HG02870 (cell line): ENCODE measurements at regions not wholly inside any gene's neighbourhood (a gene's known extent, or its start where the extent isn't known, plus 50 kb on each side); places are given as distances from the start of the nearest gene placed in this dataset.
"Not testable (repeated sequence)": the region's sequence is repeated elsewhere in the genome, so short reads cannot be mapped to it uniquely, and the experiment has no call there.

Source experiments
- ATAC-seq: cut with Tn5 transposase; IDR thresholded peaks from one replicate; pipeline ENCODE4 v1.9.1; 2021; ENCODE audit warnings: mild to moderate bottlenecking, moderate library complexity; ENCODE audit not compliant: unreplicated experiment

DNA sequence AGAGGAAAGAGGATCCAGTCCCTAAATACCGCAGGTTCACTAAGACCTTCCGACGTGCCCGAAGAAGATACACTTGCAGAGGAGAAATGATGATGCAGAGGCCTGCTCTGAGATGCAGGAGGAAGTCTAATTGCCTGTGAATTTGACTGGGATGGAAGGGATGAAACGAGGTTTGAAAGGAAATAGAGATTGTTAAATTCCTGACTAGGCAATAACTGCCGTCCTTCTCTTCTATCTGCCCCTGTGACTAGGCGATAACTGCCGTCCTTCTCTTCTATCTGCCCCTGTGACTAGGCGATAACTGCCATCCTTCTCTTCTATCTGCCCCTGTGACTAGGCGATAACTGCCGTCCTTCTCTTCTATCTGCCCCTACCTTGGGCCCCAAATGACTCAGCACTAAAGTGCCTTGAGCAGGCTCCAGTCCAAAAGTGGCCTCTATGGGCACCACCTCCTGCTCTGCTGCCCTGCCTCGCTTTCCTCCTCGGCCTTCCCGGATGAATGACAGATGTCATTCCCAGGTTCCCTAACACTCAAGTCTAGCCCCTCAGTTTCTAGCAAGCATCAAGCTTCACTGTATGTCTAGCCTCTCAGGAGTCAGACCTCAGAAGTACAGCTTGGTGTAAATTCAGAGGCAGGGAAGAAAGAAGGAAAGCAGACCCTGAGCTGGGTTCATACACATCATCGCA, 189.1 kb downstream of the FOXD4L6 start:
- not testable (repeated sequence) for ATAC-seq

DNA sequence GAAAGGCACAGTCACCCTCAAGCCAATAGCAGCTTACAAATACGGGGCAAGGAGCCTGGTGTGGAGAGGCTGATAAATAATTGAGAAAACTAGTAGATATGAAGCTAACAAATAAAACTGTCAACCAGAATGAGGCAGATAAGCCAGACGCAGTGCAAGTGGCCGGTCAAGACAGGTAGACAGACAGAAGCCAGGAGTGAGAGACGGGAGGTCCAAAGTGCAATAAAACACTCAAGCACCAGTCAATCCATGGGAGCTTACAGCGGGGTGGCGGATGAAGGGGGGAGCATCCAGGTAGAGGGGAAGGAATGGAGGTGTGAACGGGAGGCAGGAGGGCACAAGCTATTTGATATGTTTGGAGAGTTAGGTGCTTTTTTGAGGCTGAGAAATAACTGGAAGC, 193.1 kb downstream of the FOXD4L6 start:
- no peak for ATAC-seq

DNA sequence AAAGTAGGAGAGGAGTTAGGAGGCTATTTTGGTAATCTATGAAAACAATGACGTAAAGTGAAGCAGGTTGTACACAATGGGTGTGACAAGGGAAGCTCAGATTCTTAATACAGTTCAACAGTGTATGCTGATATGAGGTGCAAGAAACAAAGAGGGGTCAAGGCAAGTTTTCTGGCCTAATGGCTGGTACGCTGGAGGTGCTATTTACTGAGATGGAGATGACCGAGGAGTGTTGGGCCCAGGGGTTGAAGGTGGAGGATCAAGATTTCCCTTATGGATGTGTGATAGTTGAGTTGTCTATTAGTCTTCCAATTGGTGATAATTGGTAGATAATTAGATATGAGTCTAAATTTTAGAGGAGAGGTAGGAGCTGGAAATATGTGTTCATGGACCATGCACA, 194.0 kb downstream of the FOXD4L6 start:
- not testable (repeated sequence) for ATAC-seq

DNA sequence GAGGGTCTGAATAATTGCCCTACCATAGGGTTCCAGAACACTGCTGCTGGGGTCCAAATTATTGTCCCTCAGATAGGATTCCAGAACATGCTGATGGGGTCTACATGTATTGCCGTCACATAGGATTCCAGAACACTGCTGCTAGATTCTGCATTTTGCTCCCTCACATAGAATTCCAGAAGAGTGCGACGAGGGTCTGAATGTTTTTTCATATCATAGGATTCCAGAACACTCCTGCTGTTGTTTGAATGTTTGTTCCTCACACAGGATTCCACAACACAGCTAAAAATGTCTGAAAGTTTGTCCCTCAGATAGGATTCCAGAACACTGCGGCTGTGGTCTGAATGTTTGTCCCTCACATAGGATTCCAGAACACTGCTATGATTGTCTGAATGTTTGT, 198.1 kb downstream of the FOXD4L6 start:
- not testable (repeated sequence) for ATAC-seq

DNA sequence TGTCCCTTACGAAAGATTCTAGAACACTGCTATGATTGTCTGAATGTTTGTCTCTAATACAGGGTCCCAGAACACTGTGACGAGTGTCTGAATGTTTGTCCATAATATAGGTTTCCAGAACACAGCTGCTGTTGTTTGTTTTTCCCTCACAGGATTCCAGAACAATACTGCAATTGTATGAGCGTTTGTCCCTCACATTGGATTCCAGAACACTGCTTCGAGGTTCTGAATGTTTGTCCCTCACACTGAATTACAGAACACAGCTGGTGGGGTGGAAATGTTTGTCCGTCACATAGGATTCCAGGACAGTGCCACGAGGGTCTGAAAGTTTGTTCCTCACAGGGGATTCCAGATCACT, 199.0 kb downstream of the FOXD4L6 start:
- ATAC-seq, result not testable (repeated sequence)

DNA sequence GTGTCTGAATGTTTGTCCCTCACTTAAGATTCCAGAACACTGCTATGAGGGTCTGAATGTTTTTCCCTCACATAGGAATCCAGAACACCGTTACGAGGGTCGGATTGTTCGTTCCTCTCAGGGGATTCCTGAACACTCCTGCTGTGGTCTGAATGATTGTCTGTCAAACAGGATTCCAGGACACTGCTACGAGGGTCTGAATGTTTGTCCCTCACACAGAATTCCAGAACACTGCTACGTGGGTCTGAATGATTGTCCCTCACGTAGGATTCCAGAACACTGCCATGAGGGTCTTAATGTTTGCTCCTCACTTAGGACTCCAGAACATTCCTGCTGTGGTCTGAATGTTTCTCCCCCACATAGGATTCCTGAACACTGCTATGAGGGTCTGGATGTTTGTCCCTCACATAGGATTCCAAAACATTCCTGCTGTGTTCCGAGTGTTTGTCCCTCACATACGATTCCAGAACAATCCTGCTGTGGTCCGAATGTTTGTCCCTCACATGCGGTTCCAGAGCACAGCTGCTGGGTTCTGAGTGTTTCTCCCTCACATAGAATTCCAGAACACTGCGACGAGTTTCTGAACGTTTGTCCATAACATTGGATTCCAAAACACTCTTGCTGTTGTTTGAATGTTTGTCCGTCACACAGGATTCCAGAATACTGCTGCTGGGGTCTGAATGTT, 199.5 kb downstream of the FOXD4L6 start:
- no peak for ATAC-seq

DNA sequence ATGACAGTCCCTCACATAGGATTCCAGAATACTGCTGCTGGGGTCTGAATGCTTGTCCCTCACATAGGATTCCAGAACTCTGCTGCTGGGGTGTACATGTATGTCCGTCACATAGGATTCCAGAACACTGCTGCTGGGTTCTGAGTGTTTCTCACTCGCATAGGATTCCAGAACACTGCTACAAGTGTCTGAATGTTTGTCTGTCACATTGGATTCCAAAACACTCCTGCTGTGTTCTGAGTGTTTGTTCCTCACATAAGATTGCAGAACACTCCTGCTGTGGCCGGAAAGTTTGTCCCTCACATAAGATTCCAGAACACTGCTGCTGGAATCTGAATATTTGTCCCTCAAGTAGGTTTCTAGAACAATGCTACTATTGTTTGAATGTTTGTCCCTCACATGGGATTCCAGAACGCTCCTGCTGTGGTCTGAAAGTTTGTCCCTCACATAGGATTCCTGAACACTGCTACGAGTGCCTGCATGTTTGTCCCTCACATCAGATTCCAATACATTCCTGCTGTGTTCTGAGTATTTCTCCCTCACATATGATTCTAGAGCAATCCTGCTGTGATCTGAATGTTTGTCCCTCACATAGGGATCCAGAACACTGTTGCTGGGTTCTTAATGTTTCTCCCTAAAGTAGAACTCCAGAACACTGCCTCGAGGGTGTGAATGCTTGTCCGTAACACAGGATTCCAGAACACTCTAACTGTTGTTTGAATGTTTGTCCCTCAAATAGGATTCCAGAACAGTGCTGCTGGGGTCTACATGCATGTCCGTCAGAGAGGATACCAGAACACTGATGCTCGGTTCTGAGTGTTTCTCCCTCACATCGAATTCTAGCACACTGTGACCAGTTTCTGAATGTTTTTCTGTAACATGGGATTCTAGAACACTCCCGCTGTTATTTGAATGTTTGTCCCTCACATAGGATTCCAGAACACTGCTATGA, 200.4 kb downstream of the FOXD4L6 start:
- ATAC-seq, result no peak

DNA sequence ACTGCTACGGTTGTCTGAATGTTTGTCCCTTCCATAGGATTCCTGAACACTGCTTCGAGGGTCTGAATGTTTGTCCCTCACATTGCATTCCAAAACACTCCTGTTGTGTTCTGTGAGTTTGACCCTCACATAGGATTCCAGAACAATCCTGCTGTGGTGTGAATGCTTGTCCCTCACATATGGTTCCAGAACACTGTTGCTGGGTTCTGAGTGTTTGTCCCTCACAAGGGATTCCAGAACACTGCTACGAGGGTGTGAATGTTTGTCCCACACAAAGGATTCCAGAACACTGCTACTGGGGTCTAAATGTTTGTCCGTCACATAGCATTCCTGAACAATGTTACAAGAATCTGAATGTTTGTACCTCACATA, 201.2 kb downstream of the FOXD4L6 start:
- no peak for ATAC-seq

DNA sequence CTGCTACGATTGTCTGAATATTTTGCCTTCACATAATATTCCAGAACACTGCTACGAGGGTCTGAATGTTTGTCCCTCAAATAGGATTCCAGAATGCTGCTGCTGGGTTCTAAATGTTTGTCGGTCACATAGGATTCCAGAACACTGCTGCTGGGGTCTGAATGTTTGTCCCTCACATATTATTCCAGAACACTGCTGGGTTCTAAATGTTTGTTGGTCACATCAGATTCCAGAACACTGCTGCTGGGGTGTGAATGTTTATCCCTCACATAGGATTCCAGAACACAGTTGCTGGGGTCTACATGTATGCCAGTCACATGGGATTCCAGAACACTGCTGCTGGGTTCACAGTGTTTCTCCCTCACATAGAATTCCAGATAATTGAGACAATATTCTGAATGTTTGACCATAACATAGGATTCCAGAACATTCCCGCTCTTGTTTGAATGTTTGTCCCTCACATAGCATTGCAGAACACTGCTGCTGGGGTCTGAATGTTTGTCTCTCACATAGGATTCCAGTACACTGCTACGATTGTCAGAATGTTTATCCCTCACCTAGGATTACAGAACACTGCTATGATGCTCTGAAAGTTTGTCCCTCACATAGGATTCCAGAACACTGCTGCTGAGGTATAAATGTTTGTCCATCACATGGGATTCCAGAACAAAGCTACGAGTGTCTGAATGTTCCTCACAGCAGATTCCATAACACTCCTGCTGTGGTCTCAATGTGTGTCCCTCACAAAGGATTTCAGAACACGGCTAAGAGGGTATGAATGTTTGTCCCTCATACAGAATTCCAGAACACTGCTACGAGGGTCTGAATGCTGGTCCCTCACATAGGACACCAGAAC, 201.8 kb downstream of the FOXD4L6 start:
- ATAC-seq, result no peak

DNA sequence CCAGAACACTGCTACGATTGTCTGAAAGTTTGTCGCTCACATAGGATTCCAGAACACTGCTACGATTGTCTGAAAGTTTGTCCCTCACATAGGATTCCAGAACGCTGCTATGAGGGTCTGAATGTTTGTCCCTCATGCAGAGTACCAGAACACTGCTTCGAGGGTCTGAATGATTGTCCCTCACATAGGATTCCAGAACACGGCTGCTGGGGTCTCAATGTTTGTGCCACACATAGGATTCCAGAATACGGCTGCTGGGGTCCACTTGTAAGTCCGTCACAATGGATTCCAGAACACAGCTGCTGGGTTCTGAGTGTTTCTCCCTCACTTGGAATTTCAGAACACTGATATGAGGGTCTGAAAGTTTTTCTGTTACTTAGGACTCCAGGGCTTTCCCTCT, 203.3 kb downstream of the FOXD4L6 start:
- ATAC-seq, result no peak

DNA sequence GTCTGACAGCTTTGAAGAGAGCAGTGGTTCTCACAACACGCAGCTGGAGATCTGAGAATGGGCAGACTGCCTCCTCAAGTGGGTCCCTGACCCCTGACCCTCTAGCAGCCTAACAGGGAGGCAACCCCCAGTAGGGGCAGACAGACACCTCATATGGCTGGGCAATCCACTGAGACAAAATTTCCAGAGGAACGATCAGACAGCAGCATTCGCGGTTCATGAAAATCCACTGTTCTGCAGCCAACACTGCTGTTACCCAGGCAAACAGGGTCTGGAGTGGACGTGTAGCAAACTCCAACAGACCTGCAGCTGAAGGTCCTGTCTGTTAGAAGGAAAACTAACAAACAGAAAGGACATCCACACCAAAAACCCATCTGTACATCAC, 212.1 kb downstream of the FOXD4L6 start:
- ATAC-seq, result not testable (repeated sequence)

DNA sequence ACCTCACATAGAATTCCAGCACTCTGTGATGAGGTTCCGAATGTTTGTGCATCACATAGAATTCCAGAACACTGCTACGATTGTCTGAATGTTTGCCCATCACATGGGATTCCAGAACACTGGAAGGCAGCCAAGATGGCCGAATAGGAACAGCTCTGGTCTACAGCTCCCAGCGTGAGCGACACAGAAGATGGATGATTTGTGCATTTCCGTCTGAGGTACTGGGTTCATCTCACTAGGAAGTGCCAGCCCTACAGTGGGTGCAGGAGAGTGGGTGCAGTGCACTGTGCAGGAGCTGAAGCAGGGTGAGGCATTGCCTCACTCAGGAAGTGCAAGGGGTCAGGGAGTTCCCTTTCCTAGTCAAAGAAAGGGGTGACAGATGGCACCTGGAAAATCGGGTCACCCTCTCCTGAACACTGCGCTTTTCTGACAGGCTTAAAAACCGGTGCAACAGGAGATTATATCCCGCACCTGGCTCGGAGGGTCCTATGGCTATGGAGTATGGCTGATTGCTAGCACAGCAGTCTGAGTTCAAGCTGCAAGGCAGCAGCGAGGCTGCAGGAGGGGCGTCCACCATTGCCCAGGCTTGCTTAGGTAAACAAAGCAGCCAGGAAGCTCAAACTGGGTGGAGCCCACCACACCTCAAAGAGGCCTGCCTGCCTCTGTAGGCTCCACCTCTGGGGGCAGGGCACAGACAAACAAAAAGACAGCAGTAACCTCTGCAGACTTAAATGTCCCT, 212.7 kb downstream of the FOXD4L6 start:
- not testable (repeated sequence) for ATAC-seq

DNA sequence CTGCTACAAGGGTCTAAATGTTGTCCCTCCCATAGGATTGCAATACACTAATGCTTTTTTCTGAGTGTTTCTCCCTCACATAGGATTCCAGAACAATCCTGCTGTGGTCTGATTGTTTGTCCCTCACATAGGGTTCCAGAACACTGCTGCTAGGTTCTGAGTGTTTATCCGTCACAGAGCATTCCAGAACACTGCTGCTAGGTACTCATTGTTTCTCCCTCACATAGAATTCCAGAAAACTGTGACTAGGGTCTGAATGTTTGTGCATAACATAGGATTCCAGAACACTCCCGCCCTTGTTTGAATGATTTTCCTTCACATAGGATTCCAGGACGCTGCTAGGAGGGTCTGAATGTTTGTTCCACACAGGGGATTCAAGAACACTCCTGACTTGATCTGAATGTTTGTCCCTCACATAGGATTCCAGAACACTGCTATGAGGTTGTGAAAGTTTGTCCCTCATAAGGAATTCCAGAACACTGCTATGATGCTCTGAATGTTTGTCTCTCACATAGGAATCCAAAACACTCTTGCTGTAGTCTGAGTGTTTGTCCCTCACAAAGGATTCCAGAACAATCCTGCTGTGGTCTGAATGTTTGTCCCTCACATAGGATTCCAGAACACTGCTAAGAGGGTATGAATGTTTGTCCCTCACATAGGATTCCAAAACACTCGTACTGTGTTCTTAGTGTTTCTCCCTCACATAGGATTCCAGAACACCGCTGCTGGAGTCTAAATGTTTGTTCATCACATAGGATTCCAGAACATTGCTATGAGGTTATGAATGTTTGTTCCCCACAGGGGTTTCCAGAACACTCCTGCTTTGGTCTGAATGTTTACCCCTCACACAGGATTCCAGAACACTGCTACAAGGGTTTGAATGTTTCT, 213.5 kb downstream of the FOXD4L6 start:
- no peak for ATAC-seq

DNA sequence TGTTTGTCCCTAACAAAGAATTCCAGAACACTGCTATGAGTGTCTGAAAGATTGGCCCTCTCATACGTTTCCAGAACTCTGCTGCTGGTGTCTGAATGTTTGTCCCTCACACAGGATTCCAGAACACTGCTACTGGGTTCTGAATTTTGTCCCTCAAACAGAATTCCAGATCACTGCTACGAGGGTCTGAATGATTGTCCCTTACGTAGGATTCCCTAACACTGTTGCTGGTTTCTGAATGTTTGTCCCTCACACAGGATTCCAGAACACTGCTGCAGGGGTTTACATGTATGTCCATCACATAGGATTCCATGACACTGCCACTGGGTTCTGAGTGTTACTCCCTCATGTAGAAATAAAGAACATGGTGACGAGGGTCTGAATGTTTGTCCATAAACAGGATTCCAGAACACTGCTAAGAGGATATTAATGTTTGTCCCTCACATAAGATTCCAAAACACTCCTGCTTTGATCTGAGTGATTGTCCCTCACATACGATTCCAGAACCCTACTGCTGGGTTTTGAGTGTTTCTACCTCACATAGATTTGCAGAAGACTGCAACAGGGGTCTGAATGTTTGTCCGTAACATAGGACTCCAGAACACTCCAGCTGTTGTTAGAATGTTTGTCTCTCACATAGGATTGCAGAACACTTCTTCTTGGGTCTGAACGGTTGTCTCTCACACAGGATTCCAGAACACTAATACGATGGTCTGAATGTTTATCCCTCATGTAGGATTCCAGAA, 214.4 kb downstream of the FOXD4L6 start:
- no peak for ATAC-seq

DNA sequence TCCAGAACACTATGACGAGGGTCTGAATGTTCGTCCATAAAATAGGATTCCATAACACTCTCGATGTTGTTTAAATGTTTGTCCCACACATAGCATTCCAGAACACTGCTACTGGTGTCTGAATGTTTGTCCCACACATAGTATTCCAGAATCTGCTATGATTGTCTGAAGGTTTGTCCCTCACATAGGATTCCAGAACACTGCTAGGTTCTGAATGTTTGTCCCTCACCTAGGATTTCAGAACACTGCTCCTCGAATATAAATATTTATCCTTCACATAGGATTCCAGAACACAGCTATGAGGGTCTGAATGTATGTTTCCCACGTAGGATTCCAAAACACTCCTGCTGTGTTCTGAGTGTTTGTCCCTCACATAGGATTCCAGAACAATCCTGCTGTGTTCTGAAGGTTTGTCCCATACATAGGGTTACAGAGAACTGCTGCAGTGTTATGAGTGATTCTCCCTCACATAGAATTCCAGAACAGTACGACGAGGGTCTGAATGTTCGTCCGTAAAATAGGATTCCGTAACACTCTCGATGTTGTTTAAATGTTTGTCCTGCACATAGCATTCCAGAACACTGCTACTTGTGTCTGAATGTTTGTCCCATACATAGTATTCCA, 215.3 kb downstream of the FOXD4L6 start:
- ATAC-seq, result no peak

DNA sequence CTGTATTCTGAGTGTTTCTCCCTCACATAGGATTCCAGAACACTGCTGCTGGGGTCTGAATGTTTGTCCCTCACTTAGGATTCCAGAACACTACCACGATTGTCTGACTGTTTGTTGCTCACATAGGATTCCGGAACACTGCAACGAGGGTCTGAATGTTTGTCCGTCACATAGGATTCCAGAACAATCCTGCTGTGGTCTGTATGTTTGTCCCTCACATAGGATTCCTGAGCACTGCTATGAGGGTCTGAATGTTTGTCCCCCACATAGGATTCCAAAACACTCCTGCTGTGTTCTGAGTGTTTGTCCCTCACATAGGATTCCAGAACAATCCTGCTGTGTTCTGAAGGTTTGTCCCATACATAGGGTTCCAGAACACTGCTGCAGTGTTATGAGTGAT, 215.8 kb downstream of the FOXD4L6 start:
- not testable (repeated sequence) for ATAC-seq

DNA sequence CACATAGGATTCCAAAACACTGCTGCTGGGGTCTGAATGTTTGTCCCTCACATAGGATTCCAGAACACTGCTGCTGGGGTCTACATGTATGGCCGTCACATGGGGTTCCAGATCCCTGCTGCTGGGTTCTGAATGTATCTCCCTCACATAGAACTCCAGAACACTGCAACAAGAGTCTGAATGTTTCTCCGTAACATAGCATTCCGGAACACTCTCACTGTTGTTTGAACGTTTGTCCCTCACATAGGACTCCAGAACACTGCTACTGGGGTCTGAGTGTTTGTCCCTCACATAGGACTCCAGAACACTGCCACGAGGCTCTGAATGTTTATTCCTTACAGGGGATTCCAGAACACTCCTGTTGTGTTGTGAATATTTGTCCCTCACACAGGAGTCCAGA, 216.8 kb downstream of the FOXD4L6 start:
- no peak for ATAC-seq

DNA sequence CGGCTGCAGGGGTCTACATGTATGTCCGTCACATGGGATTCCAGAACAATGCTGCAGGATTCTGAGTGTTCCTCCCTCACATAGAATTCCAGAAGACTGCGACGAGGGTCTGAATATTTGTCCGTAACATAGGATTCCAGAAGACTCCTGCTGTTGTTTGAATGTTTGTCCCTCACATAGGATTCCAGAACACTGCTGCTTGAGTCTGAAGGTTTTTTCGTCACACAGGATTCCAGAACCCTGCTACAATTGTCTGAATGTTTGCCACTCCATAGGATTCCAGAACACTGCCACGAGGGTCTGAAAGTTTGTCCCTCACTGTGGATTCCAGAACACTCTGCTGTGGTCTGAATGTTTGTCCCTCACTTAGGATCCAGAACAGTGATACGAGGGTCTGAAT, 217.5 kb downstream of the FOXD4L6 start:
- not testable (repeated sequence) for ATAC-seq
